ENCODE measurements at regions not wholly inside any gene's neighbourhood (a gene's known extent, or its start where the extent isn't known, plus 50 kb on each side); places are given as distances from the start of the nearest gene placed in this dataset.

GRCh38 chr4:153943738-153944415 lies 155.0 kb upstream of the SFRP2 start:
- TF ChIP-seq, protein P1, sequence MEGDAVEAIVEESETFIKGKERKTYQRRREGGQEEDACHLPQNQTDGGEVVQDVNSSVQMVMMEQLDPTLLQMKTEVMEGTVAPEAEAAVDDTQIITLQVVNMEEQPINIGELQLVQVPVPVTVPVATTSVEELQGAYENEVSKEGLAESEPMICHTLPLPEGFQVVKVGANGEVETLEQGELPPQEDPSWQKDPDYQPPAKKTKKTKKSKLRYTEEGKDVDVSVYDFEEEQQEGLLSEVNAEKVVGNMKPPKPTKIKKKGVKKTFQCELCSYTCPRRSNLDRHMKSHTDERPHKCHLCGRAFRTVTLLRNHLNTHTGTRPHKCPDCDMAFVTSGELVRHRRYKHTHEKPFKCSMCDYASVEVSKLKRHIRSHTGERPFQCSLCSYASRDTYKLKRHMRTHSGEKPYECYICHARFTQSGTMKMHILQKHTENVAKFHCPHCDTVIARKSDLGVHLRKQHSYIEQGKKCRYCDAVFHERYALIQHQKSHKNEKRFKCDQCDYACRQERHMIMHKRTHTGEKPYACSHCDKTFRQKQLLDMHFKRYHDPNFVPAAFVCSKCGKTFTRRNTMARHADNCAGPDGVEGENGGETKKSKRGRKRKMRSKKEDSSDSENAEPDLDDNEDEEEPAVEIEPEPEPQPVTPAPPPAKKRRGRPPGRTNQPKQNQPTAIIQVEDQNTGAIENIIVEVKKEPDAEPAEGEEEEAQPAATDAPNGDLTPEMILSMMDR (IDR thresholded peaks at IDR 0.05; ENCODE audit: insufficient read depth, low read depth, low read length): no peak
- TF ChIP-seq EZH2 (IDR thresholded peaks at IDR 0.05; ENCODE audit: insufficient read depth, low read length): no peak
